Central memory CD4-positive, alpha-beta T cell (primary cell): ENCODE measurements at regions not wholly inside any gene's neighbourhood (a gene's known extent, or its start where the extent isn't known, plus 50 kb on each side); places are given as distances from the start of the nearest gene placed in this dataset.

Experiments used
- DNase-seq: peaks from one replicate; pipeline ENCODE4 v3.0.0; 2022

GRCh38 chrX:94361241-94361640 lies 687.2 kb downstream of the FAM133A start:
- no peak for DNase-seq

DNA sequence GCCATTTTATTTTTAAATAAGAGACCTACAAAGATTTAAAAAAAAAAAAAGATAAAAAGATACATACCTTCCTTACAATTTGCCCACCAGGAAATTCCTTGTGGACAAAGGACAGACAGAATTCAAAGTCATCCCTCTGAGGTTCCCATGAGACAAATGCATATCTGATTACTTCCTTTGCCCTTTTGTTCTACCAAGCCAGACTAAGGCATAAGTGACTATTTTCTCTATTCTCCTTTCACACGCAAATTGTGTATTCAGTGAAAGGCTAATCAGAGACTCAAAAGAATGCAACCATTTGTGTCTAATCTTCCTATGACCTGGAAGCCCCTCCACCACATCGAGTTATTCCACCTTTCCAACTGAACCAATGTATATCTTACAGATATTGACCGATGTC lies 691.7 kb downstream of the FAM133A start:
- DNase-seq: no peak

DNA sequence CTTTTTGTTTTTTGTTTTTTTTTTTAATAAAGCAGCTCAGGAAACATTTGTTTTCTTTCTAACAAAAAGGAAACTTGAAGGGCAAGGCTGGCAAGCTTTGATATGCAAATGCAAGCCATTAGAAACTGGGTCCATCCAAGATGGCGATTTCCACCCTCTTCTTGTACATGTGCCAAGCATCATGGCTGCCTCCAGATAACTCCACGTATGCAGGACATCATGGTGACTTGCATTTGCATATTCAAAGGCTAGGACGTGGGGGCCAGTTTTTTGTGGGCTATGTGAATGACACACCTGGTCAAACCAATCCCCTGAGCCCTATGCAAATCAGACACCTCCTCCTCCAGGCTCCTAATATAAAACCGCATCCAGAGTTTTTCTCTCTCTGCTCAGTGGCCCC lies 692.6 kb downstream of the FAM133A start:
- no peak for DNase-seq

GRCh38 chrX:94389044-94389443 lies 715.0 kb downstream of the FAM133A start:
- DNase-seq: no peak

DNA sequence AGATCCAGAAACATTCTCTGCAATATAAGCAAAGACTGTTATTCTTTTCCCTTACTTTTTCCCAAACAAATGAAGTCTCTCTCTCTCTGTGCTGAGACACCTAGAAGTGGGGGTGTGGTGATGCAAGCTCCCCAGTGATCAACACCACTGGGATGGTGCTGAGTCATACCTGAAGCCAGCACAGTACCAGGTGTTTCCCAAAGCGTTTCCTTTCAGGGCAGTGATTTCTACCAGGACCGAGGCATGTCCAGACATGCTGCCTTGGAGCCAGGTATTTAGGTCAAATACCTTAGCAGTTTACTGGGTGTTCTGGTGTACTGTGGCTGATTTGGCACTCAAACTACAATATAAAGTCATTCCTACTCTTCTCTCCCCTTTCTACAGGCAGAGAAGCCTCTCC lies 726.5 kb downstream of the FAM133A start:
- no peak for DNase-seq

GRCh38 chrX:94401426-94401825 lies 727.4 kb downstream of the FAM133A start:
- no peak for DNase-seq

DNA sequence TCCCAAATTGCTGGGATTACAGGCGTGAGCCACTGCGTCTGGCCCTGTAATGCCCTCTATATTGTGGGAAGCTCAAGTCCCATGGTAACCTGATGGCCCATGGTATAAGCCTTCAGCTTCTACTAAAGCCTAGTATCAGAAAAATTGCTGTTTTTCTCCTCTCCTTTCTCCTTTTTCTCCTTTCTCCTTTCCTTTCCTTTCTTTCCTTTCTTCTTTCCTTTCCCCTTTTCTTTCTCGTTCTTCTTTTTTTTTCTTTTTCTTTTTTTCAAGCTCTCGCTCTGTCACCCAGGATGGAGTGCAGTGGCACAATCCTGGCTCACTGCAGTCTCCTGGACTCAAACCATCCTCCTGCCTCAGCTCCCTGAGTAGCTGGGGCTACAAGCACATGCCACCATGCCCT lies 740.7 kb downstream of the FAM133A start:
- no peak for DNase-seq

DNA sequence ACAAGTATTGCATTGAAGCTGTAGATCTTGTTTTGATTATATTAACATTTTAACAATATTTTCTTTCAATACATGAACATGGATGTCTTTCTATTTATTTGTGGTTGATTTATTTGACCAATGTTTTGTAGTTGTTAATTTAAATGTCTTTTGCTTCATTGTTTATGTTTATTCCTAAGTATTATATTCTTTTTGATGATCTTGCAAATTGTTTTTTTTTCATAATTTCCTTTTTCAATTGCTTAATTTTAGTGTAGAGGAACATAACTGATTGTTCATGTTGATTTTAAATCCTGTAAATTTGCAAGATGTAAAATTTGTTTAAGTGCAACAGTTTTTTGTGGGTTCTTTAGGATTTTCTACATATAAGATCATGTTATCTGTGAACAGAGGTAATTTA lies 744.1 kb downstream of the FAM133A start:
- no peak for DNase-seq

GRCh38 chrX:94424456-94424855 lies 750.5 kb downstream of the FAM133A start:
- DNase-seq: no peak

GRCh38 chrX:94430091-94430490 lies 756.1 kb downstream of the FAM133A start:
- no peak for DNase-seq

DNA sequence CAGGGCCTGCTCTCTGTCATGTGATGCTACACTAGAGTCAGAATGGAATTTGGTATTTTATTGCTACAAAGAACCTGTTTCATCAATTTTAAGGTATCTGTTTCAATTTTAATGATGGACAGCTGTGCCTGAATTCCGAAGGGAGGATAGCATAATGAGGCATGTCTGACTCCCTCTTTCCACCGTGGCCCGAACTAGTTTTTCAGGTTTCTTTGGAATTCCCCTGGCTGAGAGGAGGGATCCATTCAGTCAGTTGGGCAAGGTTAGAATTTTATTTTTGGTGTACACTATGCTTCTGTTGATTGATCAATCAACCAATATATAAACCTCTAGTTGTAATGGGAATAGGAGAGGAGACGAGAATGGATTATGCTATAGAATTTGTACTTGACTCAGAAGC lies 761.8 kb downstream of the FAM133A start:
- DNase-seq: no peak

- no peak for DNase-seq
Observed at GRCh38 chrX:94454159-94454558, 780.2 kb downstream of the FAM133A start.

GRCh38 chrX:94454606-94455005 lies 780.6 kb downstream of the FAM133A start:
- no peak for DNase-seq

- DNase-seq: no peak
Observed at GRCh38 chrX:94455782-94456181, 781.8 kb downstream of the FAM133A start.

GRCh38 chrX:94492541-94492940 lies 818.5 kb downstream of the FAM133A start:
- DNase-seq: no peak

GRCh38 chrX:94493405-94493804 lies 819.4 kb downstream of the FAM133A start:
- no peak for DNase-seq

DNA sequence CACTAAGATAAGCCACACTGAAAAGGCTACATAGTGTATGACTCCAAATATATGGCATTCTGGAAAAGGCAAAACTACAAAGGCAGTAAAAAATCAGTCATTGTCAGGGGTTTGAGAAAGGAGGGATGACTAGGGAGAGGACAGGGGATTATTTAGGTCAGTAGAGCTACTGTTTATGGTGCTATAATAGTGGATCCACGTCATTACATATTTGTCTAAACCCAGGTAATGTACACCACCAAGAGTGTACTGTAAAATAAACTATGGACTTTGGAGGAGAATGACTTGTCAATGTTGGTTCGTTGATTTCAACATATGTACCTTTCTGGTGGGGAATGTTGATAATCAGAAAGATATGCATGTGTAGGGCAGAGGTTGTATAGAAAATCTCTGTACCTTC lies 837.6 kb downstream of the FAM133A start:
- DNase-seq: no peak

DNA sequence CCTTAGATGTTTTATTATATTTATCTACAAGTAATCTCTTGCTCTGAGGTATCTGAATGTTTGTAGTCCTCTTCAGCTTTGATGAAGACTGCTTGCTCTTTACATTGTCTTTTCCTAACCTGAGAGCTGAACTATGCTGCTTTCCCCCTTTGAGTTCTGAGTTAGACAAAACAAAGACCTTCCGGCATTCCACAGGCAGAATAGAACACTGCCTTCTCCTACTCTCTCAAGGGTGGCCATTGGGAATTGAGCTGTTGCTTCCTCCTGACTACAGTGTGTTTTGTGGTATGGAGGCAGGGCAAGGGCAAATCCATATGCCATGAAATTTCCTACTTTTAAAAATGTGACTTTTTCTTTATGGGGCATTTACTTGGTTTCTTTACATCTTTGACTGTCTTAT lies 841.0 kb downstream of the FAM133A start:
- DNase-seq: no peak

DNA sequence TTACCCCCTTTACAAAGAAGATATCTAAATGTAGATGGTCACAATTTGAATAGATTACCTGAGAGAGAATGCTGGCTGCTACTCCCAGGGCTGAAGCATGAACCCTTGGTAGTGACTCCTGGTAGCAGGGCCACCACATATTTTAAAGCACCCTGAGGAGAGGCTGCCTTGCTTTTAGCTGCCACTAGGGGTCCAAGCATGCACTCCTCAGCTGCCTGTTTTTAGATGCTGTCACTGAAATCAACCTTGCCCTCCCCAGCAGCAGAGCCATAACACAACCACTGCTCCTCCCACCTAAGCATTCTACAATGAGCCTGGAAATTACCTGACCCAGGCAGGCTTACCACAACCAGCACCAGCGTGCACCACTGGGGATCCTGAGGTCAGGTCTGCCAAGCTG lies 850.9 kb downstream of the FAM133A start:
- no peak for DNase-seq

DNA sequence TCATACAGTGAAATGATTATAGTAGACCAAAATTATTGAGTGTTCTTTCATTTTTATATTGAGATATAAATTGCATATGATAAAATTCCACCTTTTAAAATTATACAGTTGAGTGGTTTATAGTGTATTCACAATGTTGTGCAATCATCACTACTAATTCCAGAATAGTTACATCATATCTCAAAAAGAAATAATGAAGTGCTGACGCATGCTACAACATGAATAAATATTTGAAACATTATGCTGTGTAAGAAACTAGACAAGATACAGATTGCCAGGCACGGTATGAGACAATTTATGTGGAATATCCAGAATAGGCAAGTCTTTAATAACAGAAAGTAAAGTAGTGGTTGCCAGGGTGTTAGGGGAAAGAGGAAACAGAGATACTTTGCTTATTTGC lies 871.7 kb downstream of the FAM133A start:
- DNase-seq: no peak

- DNase-seq: no peak
Observed at GRCh38 chrX:94551831-94552230, 877.8 kb downstream of the FAM133A start.

DNA sequence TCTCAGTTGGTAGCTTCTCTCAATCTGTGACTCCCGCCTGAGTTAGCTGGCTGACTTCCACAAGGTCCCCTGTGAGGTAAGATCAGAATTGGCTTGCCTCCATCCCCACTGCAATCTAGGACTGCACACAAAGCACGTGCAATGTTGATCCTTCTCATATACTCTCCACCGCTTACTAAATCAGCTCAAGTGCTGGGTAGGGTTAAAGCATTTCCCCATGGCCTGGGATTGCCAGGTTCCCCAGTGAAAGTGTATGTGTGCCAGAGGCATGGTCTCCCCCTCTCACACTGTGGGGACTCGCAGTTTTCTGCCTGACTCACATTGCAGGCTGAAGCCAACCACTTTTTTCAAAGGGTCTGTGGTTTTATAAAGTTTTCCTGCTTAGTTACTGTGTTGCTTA lies 886.9 kb downstream of the FAM133A start:
- no peak for DNase-seq

- no peak for DNase-seq
Observed at GRCh38 chrX:94576367-94577004, 902.5 kb downstream of the FAM133A start.

GRCh38 chrX:94600077-94600476 lies 926.1 kb downstream of the FAM133A start:
- DNase-seq: no peak

DNA sequence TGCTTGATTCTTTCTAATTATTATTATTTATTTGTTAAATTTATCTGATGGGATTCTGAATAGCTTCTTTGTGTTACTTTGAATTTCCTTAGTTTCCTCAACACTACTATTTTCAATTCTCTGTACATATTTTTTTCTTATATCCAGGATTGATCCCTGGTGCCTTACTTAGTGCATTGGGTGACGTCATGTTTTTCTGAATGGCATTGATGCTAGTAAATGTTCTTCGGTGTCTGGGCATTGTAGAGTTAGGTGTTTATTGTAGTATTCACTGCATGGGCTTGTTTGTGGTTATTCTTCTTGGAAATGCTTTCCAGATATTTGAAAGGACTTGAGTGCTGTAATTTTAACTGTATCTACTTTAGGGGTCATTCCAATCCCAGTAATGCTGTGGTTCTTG lies 938.1 kb downstream of the FAM133A start:
- no peak for DNase-seq

- DNase-seq: no peak
Observed at GRCh38 chrX:94633237-94633636, 959.2 kb downstream of the FAM133A start.
